Neural cell (in vitro differentiated cells): ENCODE measurements at regions not wholly inside any gene's neighbourhood (a gene's known extent, or its start where the extent isn't known, plus 50 kb on each side); places are given as distances from the start of the nearest gene placed in this dataset.

Experiments
- EP300 ChIP-seq: fragments of 450-650 bp; conservative IDR thresholded peaks from 2 replicates; pipeline ENCODE4 v1.6.1; 2014; ENCODE audit warnings: antibody characterized with exemption, mild to moderate bottlenecking, moderate library complexity; ENCODE audit not compliant: poor library complexity, severe bottlenecking
- EZH2 ChIP-seq: fragments of 200-600, 300-800 bp; shearing (Covaris generic), sonication (generic); IDR thresholded peaks from 2 replicates; pipeline ENCODE4 v1.6.1; 2014; ENCODE audit warnings: antibody characterized with exemption, low read length, borderline replicate concordance, mild to moderate bottlenecking; ENCODE audit not compliant: insufficient read depth, poor library complexity, severe bottlenecking
- MXI1 ChIP-seq: fragments of 450-650 bp; conservative IDR thresholded peaks from 2 replicates; pipeline ENCODE4 v1.6.1; 2014; ENCODE audit warnings: antibody characterized with exemption, mild to moderate bottlenecking; ENCODE audit not compliant: poor library complexity, severe bottlenecking
- POLR2AphosphoS5 ChIP-seq: IDR thresholded peaks from 2 replicates; pipeline ENCODE4 v1.6.1; 2012
- RAD21 ChIP-seq: fragments of 450-650 bp; conservative IDR thresholded peaks from 2 replicates; pipeline ENCODE4 v1.6.1; 2014; ENCODE audit warnings: antibody characterized with exemption, mild to moderate bottlenecking, moderate library complexity
- SMC3 ChIP-seq: fragments of 450-650 bp; conservative IDR thresholded peaks from 2 replicates; pipeline ENCODE4 v1.6.1; 2014; ENCODE audit warnings: antibody characterized with exemption, mild to moderate bottlenecking, moderate library complexity; ENCODE audit not compliant: poor library complexity
- TAF1 ChIP-seq: IDR thresholded peaks from 2 replicates; pipeline ENCODE4 v1.6.1; 2012; ENCODE audit warnings: low read depth
- TF ChIP-seq, protein P1 (sequence below): fragments of 450-650 bp; IDR thresholded peaks from 2 replicates; pipeline ENCODE4 v1.5.1; 2014; ENCODE audit warnings: antibody characterized with exemption, mild to moderate bottlenecking, moderate library complexity; ENCODE audit not compliant: poor library complexity, severe bottlenecking
- TF ChIP-seq, protein P2 (sequence below): IDR thresholded peaks from 2 replicates; pipeline ENCODE4 v1.6.1; 2012; ENCODE audit warnings: borderline replicate concordance

DNA sequence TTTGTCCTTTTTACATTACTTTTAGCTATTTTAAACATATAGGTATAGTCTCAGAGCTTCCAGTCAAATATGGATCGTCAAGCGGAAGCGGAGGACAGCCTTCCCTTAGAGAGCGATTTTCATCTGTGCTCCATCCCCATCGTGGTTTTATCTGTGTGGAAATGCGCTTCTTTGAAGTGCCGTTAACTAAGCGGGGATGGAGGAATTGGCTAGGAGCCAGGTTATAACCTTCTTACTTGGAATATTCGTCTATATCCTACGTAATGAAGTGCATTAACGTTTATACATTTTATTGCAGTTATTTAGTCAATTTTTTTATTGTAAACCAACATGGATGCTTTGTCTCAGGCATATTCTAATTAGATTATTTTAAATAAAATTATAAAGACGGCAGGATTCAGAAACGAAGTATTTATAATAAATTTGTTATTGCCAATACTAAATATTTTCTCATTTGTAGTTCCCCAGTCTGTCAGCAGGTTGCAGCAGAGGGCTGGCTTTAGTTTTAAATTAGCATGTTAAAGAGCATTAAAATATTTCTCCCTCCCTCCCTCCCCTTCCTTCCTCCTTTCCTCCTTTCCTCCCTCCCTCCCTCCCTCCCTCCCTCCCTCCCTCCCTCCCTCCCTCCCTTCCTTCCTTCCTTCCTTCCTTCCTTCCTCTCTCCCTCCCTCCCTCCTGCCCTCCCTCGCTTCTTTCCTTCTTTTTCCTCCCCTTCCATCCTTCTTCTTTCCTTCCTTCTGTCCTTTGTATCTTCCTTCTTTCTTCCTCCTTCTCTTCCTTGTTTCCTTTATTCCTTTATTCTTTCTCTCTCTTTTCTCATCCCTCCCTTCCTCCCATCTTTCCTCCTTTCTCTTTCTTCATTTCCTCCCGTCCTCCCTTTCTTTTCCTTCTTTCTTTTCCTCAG lies 80.6 kb upstream of the DOCK10 start:
- TF ChIP-seq, protein P1, sequence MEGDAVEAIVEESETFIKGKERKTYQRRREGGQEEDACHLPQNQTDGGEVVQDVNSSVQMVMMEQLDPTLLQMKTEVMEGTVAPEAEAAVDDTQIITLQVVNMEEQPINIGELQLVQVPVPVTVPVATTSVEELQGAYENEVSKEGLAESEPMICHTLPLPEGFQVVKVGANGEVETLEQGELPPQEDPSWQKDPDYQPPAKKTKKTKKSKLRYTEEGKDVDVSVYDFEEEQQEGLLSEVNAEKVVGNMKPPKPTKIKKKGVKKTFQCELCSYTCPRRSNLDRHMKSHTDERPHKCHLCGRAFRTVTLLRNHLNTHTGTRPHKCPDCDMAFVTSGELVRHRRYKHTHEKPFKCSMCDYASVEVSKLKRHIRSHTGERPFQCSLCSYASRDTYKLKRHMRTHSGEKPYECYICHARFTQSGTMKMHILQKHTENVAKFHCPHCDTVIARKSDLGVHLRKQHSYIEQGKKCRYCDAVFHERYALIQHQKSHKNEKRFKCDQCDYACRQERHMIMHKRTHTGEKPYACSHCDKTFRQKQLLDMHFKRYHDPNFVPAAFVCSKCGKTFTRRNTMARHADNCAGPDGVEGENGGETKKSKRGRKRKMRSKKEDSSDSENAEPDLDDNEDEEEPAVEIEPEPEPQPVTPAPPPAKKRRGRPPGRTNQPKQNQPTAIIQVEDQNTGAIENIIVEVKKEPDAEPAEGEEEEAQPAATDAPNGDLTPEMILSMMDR: peak; percentile 36
- TF ChIP-seq EP300 (no peak), EZH2 (no peak), POLR2AphosphoS5 (no peak), RAD21 (peak; percentile 62), MXI1 (no peak), TAF1 (no peak), SMC3 (peak; percentile 57)
- TF ChIP-seq, protein P2, sequence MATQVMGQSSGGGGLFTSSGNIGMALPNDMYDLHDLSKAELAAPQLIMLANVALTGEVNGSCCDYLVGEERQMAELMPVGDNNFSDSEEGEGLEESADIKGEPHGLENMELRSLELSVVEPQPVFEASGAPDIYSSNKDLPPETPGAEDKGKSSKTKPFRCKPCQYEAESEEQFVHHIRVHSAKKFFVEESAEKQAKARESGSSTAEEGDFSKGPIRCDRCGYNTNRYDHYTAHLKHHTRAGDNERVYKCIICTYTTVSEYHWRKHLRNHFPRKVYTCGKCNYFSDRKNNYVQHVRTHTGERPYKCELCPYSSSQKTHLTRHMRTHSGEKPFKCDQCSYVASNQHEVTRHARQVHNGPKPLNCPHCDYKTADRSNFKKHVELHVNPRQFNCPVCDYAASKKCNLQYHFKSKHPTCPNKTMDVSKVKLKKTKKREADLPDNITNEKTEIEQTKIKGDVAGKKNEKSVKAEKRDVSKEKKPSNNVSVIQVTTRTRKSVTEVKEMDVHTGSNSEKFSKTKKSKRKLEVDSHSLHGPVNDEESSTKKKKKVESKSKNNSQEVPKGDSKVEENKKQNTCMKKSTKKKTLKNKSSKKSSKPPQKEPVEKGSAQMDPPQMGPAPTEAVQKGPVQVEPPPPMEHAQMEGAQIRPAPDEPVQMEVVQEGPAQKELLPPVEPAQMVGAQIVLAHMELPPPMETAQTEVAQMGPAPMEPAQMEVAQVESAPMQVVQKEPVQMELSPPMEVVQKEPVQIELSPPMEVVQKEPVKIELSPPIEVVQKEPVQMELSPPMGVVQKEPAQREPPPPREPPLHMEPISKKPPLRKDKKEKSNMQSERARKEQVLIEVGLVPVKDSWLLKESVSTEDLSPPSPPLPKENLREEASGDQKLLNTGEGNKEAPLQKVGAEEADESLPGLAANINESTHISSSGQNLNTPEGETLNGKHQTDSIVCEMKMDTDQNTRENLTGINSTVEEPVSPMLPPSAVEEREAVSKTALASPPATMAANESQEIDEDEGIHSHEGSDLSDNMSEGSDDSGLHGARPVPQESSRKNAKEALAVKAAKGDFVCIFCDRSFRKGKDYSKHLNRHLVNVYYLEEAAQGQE: no peak
